H1 (cell line): ENCODE measurements at regions not wholly inside any gene's neighbourhood (a gene's known extent, or its start where the extent isn't known, plus 50 kb on each side); places are given as distances from the start of the nearest gene placed in this dataset.

ENCODE experiments used
- BCL11A ChIP-seq, 2 experiments: IDR thresholded peaks; one replicate each; pipeline ENCODE4 v1.6.1; 2011; ENCODE audit warnings: low read depth in 2 of 2, low read length in 2 of 2, mild to moderate bottlenecking in 2 of 2
- CTBP2 ChIP-seq: IDR thresholded peaks from 2 replicates; pipeline ENCODE4 v1.7.0; 2011; ENCODE audit warnings: borderline replicate concordance, mild to moderate bottlenecking, moderate library complexity, mixed read lengths, low read length; ENCODE audit not compliant: insufficient read depth, insufficient read length
- HDAC2 ChIP-seq, 2 experiments: fragments of 300-600 bp in 1 of 2; sonication (generic) in 1 of 2; IDR thresholded peaks; 2 replicates each; pipeline ENCODE4 v1.6.1; 2011 to 2012; ENCODE audit warnings: low read depth in 2 of 2, low read length in 2 of 2, mild to moderate bottlenecking in 2 of 2, moderate library complexity in 2 of 2, borderline replicate concordance in 1 of 2, inconsistent platforms in 1 of 2
- SIN3A ChIP-seq, 2 experiments: IDR thresholded peaks in 1 of 2; conservative IDR thresholded peaks in 1 of 2; 2 replicates each; pipeline ENCODE4 v1.6.1; 2011 to 2012; ENCODE audit warnings: low read length in 2 of 2, improper control_type of control experiment in 1 of 2, low read depth in 1 of 2, mild to moderate bottlenecking in 1 of 2
- TEAD4 ChIP-seq: IDR thresholded peaks from 2 replicates; pipeline ENCODE4 v1.6.1; 2012; ENCODE audit warnings: low read depth, low read length, inconsistent platforms, mixed read lengths

DNA sequence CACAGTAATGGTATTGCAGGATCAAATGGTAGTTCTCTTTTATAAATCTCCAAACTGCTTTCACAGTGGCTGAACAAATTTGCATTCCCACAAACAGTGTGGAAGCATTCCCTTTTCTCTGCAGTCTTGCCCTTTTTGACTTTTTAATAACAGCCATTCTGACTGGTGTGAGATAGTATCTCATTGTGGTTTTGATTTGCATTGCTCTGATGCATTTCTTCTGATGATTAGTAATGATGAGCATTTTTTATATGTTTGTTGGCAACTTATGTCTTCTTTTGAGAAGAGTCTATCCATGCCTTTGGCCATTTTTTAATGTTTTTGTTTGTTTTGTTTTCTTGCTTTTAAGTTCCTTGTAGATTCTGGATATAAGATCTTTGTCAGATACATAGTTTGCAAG lies 316.1 kb upstream of the TMCO5A start (continued):
- no peak for TF ChIP-seq TEAD4
- no peak for TF ChIP-seq SIN3A (conservative IDR thresholded peaks at IDR 0.05 in 1 of 2, IDR thresholded peaks at IDR 0.05 in 1 of 2; ENCODE audit: low read depth in 1 of 2, low read length in 2 of 2)
- TF ChIP-seq CTBP2 = no peak
- TF ChIP-seq BCL11A (IDR thresholded peaks at IDR 0.05; ENCODE audit: low read depth in 2 of 2, low read length in 2 of 2) = no peak
- TF ChIP-seq HDAC2 (IDR thresholded peaks at IDR 0.05; ENCODE audit: borderline replicate concordance in 1 of 2, low read depth in 2 of 2, low read length in 2 of 2) = no peak
